ENCODE measurements at regions not wholly inside any gene's neighbourhood (a gene's known extent, or its start where the extent isn't known, plus 50 kb on each side); places are given as distances from the start of the nearest gene placed in this dataset.

- TF ChIP-seq POLR2A (IDR thresholded peaks at IDR 0.05; ENCODE audit: low read depth, low read length) = no peak
- no peak for TF ChIP-seq USF2 (IDR thresholded peaks at IDR 0.05; ENCODE audit: low read depth, low read length)
- no peak for TF ChIP-seq RCOR1 (IDR thresholded peaks at IDR 0.05; ENCODE audit: insufficient replicate concordance, low read length)
- TF ChIP-seq NFE2L2 (IDR thresholded peaks at IDR 0.05; ENCODE audit: low read depth, low read length) = no peak
- TF ChIP-seq, protein P1, sequence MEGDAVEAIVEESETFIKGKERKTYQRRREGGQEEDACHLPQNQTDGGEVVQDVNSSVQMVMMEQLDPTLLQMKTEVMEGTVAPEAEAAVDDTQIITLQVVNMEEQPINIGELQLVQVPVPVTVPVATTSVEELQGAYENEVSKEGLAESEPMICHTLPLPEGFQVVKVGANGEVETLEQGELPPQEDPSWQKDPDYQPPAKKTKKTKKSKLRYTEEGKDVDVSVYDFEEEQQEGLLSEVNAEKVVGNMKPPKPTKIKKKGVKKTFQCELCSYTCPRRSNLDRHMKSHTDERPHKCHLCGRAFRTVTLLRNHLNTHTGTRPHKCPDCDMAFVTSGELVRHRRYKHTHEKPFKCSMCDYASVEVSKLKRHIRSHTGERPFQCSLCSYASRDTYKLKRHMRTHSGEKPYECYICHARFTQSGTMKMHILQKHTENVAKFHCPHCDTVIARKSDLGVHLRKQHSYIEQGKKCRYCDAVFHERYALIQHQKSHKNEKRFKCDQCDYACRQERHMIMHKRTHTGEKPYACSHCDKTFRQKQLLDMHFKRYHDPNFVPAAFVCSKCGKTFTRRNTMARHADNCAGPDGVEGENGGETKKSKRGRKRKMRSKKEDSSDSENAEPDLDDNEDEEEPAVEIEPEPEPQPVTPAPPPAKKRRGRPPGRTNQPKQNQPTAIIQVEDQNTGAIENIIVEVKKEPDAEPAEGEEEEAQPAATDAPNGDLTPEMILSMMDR (conservative IDR thresholded peaks at IDR 0.05; ENCODE audit: low read depth, low read length) = no peak
- no peak for TF ChIP-seq FOS (IDR thresholded peaks at IDR 0.05; ENCODE audit: low read depth, low read length)
- no peak for TF ChIP-seq BHLHE40 (IDR thresholded peaks at IDR 0.05; ENCODE audit: low read depth, low read length)
- TF ChIP-seq MAFK (IDR thresholded peaks at IDR 0.05; ENCODE audit: low read depth, low read length) = no peak
- no peak for TF ChIP-seq RAD21 (IDR thresholded peaks at IDR 0.05; ENCODE audit: low read length)
- TF ChIP-seq SMC3 (IDR thresholded peaks at IDR 0.05; ENCODE audit: low read depth, low read length) = no peak
- no peak for TF ChIP-seq CEBPB (IDR thresholded peaks at IDR 0.05; ENCODE audit: low read depth, low read length)
- TF ChIP-seq CHD1 (IDR thresholded peaks at IDR 0.05; ENCODE audit: low read depth, low read length) = no peak
- no peak for TF ChIP-seq RFX5 (IDR thresholded peaks at IDR 0.05; ENCODE audit: low read depth, low read length)
- no peak for TF ChIP-seq MXI1 (IDR thresholded peaks at IDR 0.05; ENCODE audit: borderline replicate concordance, low read depth, low read length)
Measured at GRCh38 chr4:138420471-138420870, 178.3 kb upstream of the SLC7A11 start.
